IPS-20b (cell line): ENCODE measurements at regions not wholly inside any gene's neighbourhood (a gene's known extent, or its start where the extent isn't known, plus 50 kb on each side); places are given as distances from the start of the nearest gene placed in this dataset.
"Not testable (repeated sequence)": the region's sequence is repeated elsewhere in the genome, so short reads cannot be mapped to it uniquely, and the experiment has no call there.

Experiments used
- H3K27ac ChIP-seq: one replicate; pipeline ENCODE4 v1.5.1; 2013; ENCODE audit warnings: low read length
- H3K27me3 ChIP-seq: 2 replicates; pipeline ENCODE4 v1.6.1; 2013; ENCODE audit warnings: mild to moderate bottlenecking, low read length, inconsistent platforms; ENCODE audit not compliant: insufficient read depth
- H3K36me3 ChIP-seq: 2 replicates; pipeline ENCODE4 v1.6.1; 2013; ENCODE audit warnings: low read depth, mild to moderate bottlenecking, inconsistent platforms, low read length, moderate library complexity; ENCODE audit not compliant: insufficient read depth
- H3K4me1 ChIP-seq: 2 replicates; pipeline ENCODE4 v1.6.1; 2013; ENCODE audit warnings: mild to moderate bottlenecking, control low read depth, inconsistent platforms, low read length, moderate library complexity; ENCODE audit not compliant: insufficient read depth
- H3K4me3 ChIP-seq: 2 replicates; pipeline ENCODE4 v1.5.1; 2013; ENCODE audit warnings: mild to moderate bottlenecking, low read length, inconsistent platforms
- H3K9ac ChIP-seq: 2 replicates; pipeline ENCODE4 v1.6.1; 2013; ENCODE audit warnings: low read depth, mild to moderate bottlenecking, inconsistent platforms, low read length, moderate library complexity
- H3K9me3 ChIP-seq: 2 replicates; pipeline ENCODE4 v1.6.1; 2013; ENCODE audit warnings: mild to moderate bottlenecking, low read depth, low read length, inconsistent platforms; ENCODE audit not compliant: insufficient read depth

DNA sequence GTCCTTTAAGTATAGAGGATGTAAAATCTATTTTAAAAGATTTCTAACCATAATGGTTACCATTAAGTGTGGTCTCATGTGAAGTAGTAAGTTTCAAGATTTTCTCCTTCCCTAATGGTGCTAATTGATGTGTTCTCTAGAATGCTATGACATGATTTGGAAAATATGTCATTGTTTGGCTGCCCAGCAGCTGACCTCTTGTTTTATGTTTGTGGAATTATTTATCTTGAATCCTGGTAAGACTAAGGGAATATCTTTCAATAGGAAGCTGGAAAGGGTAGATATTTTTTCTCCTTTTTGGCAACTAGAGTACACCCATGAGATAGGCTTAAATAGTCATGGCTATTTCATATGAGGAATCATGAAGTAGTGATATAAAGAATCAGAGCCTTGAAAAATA, 139.8 kb upstream of the CHODL start:
- H3K4me3 ChIP-seq = no peak overlapping the region
- H3K4me1 ChIP-seq = no peaks in the 10 kb centered on the region
- H3K36me3 ChIP-seq = no peaks in the 10 kb centered on the region
- no peak overlapping the region for H3K9ac ChIP-seq
- no peaks in the 10 kb centered on the region for H3K9me3 ChIP-seq
- no peaks in the 10 kb centered on the region for H3K27me3 ChIP-seq
- no peak overlapping the region for H3K27ac ChIP-seq

DNA sequence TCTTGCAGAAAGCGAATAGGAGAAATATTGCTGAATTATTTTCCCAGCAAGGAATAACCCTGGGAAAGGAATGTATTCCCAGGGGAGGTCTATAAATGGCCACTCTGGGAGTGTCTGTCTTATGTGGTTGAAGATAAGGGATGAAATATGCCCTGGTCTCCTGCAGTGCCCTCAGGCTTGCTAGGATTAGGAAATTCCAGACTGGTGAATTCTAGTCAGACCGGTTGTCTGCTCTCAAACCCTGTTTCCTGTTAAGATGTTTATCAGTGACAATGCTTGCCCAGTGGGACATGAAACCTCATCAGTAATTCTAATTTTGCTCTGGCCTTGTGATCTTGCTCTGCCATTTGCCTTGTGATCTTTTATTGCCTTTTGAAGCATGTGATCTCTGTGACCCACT, 148.2 kb upstream of the CHODL start:
- H3K4me3 ChIP-seq, H3K36me3 ChIP-seq, H3K4me1 ChIP-seq, H3K27ac ChIP-seq, H3K27me3 ChIP-seq, H3K9ac ChIP-seq: not testable (repeated sequence)
- H3K9me3 ChIP-seq = peaks cover 31% of the 10 kb centered on the region

DNA sequence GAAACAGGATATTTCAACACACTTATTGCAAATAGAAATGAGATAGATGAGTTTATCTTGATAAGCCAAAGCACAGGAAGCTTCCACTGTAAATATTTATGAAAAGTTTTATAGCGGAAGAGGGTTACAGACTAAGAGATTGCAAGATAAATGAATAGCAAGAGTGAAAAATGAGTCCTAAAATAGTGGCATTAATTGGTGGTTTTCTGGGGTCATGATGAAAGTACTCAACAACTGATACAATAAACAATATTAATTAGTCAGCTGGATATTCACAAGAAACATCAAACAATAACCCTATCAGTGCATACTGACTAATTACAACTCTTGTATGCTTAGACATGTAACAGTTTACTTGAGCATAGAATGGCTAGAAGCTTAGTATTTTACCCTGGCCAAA, 154.8 kb upstream of the CHODL start:
- Histone ChIP-seq H3K9ac (no peak overlapping the region), H3K27me3 (no peaks in the 10 kb centered on the region), H3K9me3 (no peaks in the 10 kb centered on the region; the same call in 1 of the 2 replicates), H3K36me3 (no peaks in the 10 kb centered on the region), H3K4me1 (no peaks in the 10 kb centered on the region), H3K4me3 (no peak overlapping the region), H3K27ac (no peak overlapping the region)

DNA sequence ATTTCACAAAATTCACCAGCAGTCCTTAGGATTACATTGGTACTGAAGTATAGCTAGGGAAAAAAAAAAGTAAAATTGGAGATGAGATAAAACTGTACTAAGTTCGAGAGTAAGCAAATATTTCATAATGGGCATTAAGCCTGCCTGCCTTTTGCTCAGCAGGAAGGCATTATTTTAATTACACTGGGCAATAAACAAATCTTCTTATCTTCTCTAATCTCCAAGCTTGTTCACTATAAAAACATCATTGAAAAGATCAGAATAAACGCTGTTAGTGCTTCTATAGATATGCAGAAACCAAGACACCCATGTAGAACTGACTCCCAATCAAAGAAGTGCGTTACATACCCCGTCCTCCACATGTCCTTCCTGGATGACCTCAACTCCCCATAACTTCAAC, 174.2 kb upstream of the CHODL start:
- no peaks in the 10 kb centered on the region for H3K9me3 ChIP-seq
- H3K27me3 ChIP-seq = no peaks in the 10 kb centered on the region
- H3K4me3 ChIP-seq = no peak overlapping the region
- no peaks in the 10 kb centered on the region for H3K36me3 ChIP-seq
- H3K27ac ChIP-seq = no peak overlapping the region
- no peaks in the 10 kb centered on the region for H3K4me1 ChIP-seq
- H3K9ac ChIP-seq = no peak overlapping the region

DNA sequence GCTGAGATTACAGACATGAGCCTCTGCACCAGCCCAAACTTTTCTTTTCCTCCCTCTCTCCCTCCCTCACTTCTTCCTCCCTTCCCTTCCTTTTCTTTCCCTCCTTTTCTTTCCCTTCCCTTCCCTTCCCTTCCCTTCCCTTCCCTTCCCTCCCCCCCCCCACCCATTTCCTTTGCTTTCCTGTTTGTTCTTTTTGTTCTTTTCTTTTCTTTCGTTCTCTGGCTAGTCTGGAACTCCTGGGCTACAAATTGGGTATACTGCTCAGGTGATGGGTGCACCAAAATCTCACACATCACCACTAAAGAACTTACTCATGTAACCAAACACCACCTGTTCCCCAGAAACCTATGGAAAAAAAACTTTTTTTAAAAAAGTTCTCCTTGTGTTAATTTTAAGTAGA, 174.8 kb upstream of the CHODL start:
- Histone ChIP-seq H3K36me3 (no peaks in the 10 kb centered on the region), H3K4me1 (no peaks in the 10 kb centered on the region), H3K9me3 (no peaks in the 10 kb centered on the region), H3K27me3 (no peaks in the 10 kb centered on the region), H3K27ac (no peak overlapping the region), H3K9ac (no peak overlapping the region), H3K4me3 (no peak overlapping the region)

DNA sequence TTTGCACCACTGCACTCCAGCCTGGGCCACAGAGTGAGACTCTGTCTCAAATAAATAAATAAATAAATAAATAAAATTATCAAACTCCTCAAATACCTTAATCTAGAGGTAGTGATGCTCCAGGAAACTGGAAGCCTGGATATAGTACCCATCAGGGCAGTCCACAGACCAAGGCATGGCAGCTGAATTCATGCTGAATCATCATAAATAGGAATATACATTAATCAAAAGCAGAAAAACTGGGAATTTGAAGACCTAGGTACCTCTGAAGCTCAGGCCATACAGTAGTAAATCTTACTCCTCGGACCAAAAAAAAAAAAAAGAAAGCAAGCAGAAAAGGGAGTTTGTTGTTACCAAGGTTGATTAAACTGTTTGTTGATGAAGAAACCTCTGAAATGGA, 184.2 kb upstream of the CHODL start:
- Histone ChIP-seq H3K4me3 (no peak overlapping the region), H3K9me3 (no peaks in the 10 kb centered on the region), H3K9ac (no peak overlapping the region), H3K27ac (no peak overlapping the region), H3K27me3 (no peaks in the 10 kb centered on the region), H3K36me3 (no peaks in the 10 kb centered on the region), H3K4me1 (no peaks in the 10 kb centered on the region; the same call in 1 of the 2 replicates)

DNA sequence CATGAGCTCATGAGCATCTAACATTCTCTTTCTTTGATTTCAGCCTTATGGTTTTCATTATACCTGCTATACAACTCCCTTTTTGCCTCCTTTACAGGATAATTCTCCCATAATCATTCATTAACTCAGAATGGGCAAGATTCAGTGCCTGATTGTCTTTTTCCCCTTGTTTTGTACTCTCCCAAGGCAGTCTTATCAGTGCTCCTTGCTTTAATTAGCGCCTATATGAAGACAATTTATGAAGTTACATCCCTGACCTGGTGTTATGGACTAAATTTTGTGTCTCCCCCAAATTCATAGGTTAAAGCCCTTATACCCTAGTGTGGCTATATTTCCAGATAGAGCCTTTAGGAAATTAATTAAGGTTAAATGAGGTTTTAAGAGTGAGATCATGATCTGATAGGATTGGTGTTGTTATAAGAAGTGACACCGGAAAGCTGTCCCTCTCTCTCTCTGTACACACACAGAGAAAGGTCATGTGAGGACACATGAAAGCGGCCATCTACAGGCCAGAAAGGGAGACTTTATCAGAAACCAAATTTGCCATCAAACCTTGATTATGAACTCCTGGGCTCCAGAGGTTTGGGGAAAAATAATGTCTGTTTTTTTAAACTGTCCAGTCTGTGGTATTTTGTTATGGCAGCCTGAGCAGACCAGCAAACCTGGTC, 185.8 kb upstream of the CHODL start:
- Histone ChIP-seq H3K27me3 (no peaks in the 10 kb centered on the region), H3K27ac (no peak overlapping the region)

DNA sequence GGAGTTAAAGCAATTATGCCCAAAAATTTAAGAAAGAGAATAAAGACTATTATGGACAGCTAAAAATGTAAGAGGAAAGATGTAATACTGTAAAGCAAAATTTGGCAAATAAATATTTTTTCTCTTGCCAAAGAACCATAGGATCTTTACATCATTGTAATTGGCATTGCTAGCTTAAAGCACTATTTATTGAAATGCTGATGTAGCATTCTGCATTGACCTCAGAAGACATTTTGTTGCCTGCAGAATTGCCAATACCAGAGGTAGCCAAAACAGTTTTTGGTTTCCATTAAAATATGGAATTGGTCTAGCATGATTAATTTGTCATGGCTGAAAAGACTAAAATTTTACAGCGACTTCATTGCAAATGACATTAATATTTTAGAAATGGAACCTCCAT, 191.5 kb upstream of the CHODL start:
- Histone ChIP-seq H3K9me3 (no peaks in the 10 kb centered on the region), H3K9ac (no peak overlapping the region), H3K4me3 (no peak overlapping the region), H3K27me3 (no peaks in the 10 kb centered on the region), H3K36me3 (no peaks in the 10 kb centered on the region), H3K4me1 (0 out of 2 replicates have a peak, but pooled peaks cover 6% of the 10 kb centered on the region), H3K27ac (no peak overlapping the region)

More for the DNA sequence above, 185.8 kb upstream of the CHODL start:
- Histone ChIP-seq H3K36me3 (no peaks in the 10 kb centered on the region), H3K9ac (no peak overlapping the region), H3K9me3 (no peaks in the 10 kb centered on the region), H3K4me1 (no peaks in the 10 kb centered on the region; the same call in 1 of the 2 replicates), H3K4me3 (no peak overlapping the region)

DNA sequence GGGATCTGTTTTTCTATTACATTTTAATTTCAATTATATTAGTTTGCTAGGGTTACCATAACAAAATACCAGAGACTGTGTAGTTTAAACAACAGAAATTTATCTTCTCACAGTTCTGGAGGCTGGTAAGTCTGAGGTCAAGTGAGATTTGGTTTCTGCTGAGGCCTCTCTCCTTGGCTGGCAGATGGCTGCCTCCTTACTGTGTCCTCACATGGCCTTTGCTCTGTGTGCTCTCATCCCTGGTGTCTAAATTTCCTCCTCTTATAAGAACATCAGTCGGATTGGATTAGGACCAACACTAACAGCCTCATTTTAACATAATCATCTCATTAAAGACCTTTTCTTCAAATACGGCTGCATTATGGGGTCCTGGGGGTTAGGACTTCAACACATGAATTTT, 195.2 kb upstream of the CHODL start:
- H3K36me3 ChIP-seq = no peaks in the 10 kb centered on the region
- no peaks in the 10 kb centered on the region for H3K27me3 ChIP-seq
- no peak overlapping the region for H3K4me3 ChIP-seq
- H3K9me3 ChIP-seq = no peaks in the 10 kb centered on the region
- H3K4me1 ChIP-seq = 0 out of 2 replicates have a peak, but pooled peaks cover 6% of the 10 kb centered on the region
- no peak overlapping the region for H3K9ac ChIP-seq
- no peak overlapping the region for H3K27ac ChIP-seq

DNA sequence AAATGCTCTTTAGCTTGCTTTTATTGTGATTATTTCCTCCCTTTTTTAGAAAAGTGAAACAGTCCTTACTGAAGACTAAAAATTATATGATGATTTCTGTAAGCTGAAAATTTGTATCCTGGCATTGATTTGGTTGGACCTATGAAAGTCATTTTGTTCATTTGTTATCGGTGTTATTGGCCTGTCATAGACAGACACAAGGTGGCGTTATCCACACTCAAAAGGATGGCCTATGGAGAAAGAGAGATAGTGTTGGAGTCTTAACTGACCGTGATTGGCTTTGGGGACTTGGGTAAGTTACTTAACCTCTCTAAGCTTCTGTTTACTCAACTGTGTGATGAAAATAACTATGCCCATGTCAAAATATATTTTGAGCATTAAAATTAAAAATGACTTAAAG, 203.6 kb upstream of the CHODL start:
- Histone ChIP-seq H3K9me3 (no peaks in the 10 kb centered on the region), H3K27ac (no peak overlapping the region), H3K4me1 (no peaks in the 10 kb centered on the region), H3K36me3 (no peaks in the 10 kb centered on the region), H3K27me3 (no peaks in the 10 kb centered on the region), H3K9ac (no peak overlapping the region), H3K4me3 (no peak overlapping the region)

DNA sequence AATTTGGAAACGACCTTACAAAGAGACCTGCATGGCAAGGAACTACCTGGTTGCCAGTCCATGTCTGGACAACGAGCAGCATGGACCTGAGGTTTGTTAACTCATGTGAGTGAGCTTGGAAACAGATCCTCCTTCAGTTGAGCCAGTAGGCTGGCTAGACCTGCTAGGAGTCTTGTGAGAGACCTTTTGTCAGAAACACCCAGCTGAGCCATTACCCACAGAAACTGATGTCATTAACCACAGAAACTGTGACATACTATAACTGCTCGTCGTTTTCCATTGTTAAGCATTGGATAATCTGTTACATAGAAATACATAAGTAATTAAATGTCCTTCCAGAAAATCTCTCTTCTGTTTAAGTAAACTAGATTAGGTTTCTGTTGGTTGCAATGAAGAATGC, 211.1 kb upstream of the C21orf91 start:
- Histone ChIP-seq H3K9ac (no peak overlapping the region), H3K4me1 (no peaks in the 10 kb centered on the region), H3K4me3 (no peak overlapping the region), H3K27ac (no peak overlapping the region), H3K27me3 (no peaks in the 10 kb centered on the region), H3K9me3 (no peaks in the 10 kb centered on the region; the same call in 1 of the 2 replicates), H3K36me3 (no peaks in the 10 kb centered on the region)

DNA sequence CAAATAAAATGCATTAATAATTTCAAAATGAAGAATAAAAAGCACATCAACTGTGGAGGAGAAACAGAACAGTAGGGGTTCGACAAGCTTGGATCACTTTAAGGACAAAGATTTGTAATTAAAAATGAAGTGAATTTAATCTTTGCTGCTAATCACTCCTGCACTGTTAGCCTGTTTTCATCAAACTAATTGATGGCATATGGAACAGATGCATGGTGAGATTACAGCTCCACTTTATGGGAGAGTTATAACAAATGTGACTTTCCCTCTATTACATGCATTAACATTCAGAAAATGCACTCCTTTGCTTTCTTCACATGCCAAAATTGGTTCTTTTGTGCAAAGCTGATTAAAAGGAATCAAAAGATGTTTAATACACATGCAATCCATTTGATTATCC, 207.2 kb upstream of the C21orf91 start:
- Histone ChIP-seq H3K9me3 (no peaks in the 10 kb centered on the region), H3K4me1 (no peaks in the 10 kb centered on the region), H3K27me3 (no peaks in the 10 kb centered on the region), H3K36me3 (no peaks in the 10 kb centered on the region), H3K4me3 (no peak overlapping the region), H3K27ac (no peak overlapping the region), H3K9ac (no peak overlapping the region)
